Activated naive CD8-positive, alpha-beta T cell treated with anti-CD3 and anti-CD28 coated beads, Interleukin-2, amount 50 U/mL, for 24 hours (primary cell): ENCODE measurements at regions not wholly inside any gene's neighbourhood (a gene's known extent, or its start where the extent isn't known, plus 50 kb on each side); places are given as distances from the start of the nearest gene placed in this dataset.

Experiments used
- ATAC-seq: fragments of 150-1000 bp; cut with Tn5 transposase; one replicate; pipeline ENCODE4 v1.10.0; 2021
- DNase-seq: peaks from one replicate; pipeline ENCODE4 v3.0.0; 2021
- H3K27ac Mint-ChIP-seq: one replicate; pipeline ENCODE4 v1.8.0; 2021; ENCODE audit warnings: mild to moderate bottlenecking, mixed read lengths
- H3K27me3 Mint-ChIP-seq: one replicate; pipeline ENCODE4 v1.8.0; 2021; ENCODE audit warnings: mixed read lengths
- H3K36me3 Mint-ChIP-seq: one replicate; pipeline ENCODE4 v1.8.0; 2021; ENCODE audit warnings: low read depth, mixed read lengths
- H3K4me1 Mint-ChIP-seq: one replicate; pipeline ENCODE4 v1.8.0; 2021; ENCODE audit warnings: mixed read lengths
- H3K4me3 Mint-ChIP-seq: one replicate; pipeline ENCODE4 v1.8.0; 2021; ENCODE audit warnings: mild to moderate bottlenecking, moderate library complexity, mixed read lengths
- H3K9me3 Mint-ChIP-seq: one replicate; pipeline ENCODE4 v1.8.0; 2021; ENCODE audit warnings: mixed read lengths

DNA sequence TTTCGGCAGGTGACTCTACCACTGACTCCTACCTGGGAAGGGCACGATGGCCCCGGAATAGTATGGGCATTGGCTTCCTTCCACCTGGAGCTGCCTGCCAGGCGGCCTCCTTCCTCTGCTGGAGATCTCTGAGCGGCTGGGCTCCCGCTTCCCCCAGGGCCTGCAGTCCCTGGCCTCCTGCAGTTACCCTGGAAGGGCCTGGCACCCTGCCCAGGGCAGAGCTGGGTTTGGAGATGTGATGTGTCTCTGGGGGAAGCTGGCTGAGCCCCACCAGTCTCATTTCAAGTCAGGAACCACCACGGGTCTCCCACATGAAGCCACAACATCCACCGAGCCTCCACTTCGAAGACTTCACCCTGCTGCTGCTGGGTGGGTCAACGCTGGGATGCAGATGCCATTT lies 97.9 kb downstream of the IRF8 start:
- no peaks in the 10 kb centered on the region for H3K27me3 Mint-ChIP-seq
- H3K4me1 Mint-ChIP-seq, result peaks cover 67% of the 10 kb centered on the region
- ATAC-seq (peak; percentile 23), DNase-seq (no peak)
- H3K27ac Mint-ChIP-seq, result peak overlapping the region; percentile 88
- H3K4me3 Mint-ChIP-seq, result no peak overlapping the region
- H3K9me3 Mint-ChIP-seq, result no peaks in the 10 kb centered on the region
- no peaks in the 10 kb centered on the region for H3K36me3 Mint-ChIP-seq

DNA sequence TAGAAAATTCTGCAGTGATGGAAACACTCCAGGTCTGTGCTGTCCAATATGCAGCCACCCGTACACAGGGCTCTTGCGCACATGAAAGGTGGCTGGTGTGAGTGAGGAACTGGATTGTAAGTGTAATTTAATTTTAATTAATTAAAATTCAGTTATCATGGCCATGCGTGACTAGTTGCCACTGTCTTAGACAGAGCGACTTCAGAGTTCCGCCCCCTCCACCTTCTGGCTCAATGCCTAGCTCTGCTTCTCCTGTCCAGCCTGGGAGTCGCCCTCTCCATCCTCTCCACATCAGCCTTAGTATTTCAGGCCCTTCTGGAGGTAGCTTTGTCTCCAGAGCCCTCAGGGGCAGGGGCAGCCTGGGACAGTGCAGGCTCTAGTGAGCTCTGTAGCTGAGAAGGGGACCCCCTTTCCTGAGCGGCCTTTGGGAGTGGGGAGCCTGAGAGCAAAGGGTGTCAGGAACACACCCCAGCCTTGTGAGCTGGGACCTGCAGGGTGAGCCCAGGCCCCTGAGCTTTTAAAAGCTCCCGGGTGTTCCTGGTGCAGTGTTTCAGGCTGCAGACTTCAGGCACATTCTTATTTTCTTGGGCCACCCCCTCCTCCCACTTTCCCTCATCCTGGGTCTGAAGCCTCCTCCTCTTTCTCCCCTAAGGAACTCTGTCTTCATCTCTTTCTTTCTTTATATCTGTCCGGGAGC lies 99.4 kb downstream of the IRF8 start:
- Mint-ChIP-seq H3K27ac (peak overlapping the region; percentile 87), H3K36me3 (no peaks in the 10 kb centered on the region)
- no peak for ATAC-seq

GRCh38 chr16:85998868-85999729 lies 100.1 kb downstream of the IRF8 start:
- no peaks in the 10 kb centered on the region for H3K27me3 Mint-ChIP-seq
- DNase-seq (no peak), ATAC-seq (peak; percentile 75)
- no peaks in the 10 kb centered on the region for H3K36me3 Mint-ChIP-seq
- H3K4me3 Mint-ChIP-seq, result peak overlapping the region; percentile 56
- H3K4me1 Mint-ChIP-seq, result peaks cover 55% of the 10 kb centered on the region
- peak overlapping the region; percentile 87 for H3K27ac Mint-ChIP-seq
- H3K9me3 Mint-ChIP-seq, result no peaks in the 10 kb centered on the region

More for the DNA sequence above, 99.4 kb downstream of the IRF8 start:
- DNase-seq, result no peak
- H3K27me3 Mint-ChIP-seq, result no peaks in the 10 kb centered on the region
- no peaks in the 10 kb centered on the region for H3K9me3 Mint-ChIP-seq
- H3K4me1 Mint-ChIP-seq, result peaks cover 56% of the 10 kb centered on the region
- peak overlapping the region; percentile 56 for H3K4me3 Mint-ChIP-seq

GRCh38 chr16:85999778-86000177 lies 100.8 kb downstream of the IRF8 start:
- Mint-ChIP-seq H3K27ac (no peak overlapping the region), H3K36me3 (no peaks in the 10 kb centered on the region), H3K27me3 (no peaks in the 10 kb centered on the region), H3K9me3 (no peaks in the 10 kb centered on the region), H3K4me1 (peaks cover 51% of the 10 kb centered on the region), H3K4me3 (no peak overlapping the region)
- DNase-seq (no peak), ATAC-seq (no peak)

DNA sequence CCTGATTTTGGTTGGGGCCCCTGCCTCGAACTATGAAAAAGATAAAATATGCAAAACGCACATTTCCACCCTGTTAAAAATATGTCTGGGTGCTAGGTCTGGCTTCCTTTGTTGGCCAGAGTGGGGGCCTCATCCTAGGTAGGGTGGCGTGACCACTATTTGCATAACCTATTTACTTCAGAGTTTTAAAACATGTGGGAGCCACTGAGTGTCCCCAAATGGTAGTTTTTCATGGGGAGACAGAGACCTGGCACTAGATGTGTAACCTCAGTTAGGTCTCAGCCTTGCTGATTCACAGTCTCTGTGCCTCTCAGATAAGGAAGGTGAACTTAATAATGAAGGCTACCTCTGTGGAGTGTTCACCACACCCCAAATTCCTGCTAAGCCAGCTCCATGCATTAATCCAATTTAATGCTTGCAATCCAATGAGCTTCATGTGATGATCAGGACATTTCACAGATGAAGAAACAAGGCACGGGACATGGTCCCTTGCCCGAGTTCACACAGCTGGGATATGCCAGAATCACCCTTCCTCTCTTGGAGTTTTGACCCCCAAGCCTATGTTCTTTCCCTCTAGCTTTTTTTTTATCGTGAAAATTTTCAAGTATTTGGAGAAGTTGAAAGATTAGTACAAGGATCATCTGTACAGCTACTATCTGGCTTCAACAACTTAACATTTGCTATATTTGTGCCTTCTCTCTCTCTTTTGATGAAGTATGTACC lies 103.4 kb downstream of the IRF8 start:
- Mint-ChIP-seq H3K27me3 (peaks cover 4% of the 10 kb centered on the region), H3K4me3 (no peak overlapping the region)

DNA sequence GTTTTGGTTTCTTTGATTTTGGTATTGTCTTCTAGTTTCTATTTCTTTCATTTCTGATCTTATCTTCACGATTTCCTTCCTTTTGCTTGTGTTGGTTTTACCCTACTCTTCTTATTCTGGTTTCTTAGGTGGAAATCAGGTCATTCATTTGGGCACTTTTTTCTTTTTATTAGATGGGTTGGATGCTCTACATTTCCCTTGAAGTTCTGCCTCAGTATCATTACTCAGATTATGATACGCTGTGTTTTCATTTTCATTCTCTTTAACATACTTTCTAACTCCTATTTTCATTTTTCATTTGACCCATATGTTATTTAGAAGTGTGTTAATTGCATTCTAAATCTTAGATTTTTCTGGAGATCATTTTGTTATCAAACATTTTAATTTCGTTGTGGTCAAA lies 108.6 kb downstream of the IRF8 start:
- DNase-seq, result no peak
- H3K27me3 Mint-ChIP-seq, result peaks cover 4% of the 10 kb centered on the region
- H3K36me3 Mint-ChIP-seq, result no peaks in the 10 kb centered on the region
- no peaks in the 10 kb centered on the region for H3K9me3 Mint-ChIP-seq
- peak overlapping the region; percentile 0 for H3K4me3 Mint-ChIP-seq
- peaks cover 39% of the 10 kb centered on the region for H3K4me1 Mint-ChIP-seq
- H3K27ac Mint-ChIP-seq, result peak overlapping the region; percentile 3
- no peak for ATAC-seq

More for the DNA sequence above, 103.4 kb downstream of the IRF8 start:
- H3K36me3 Mint-ChIP-seq, result no peaks in the 10 kb centered on the region
- H3K4me1 Mint-ChIP-seq, result peaks cover 37% of the 10 kb centered on the region
- H3K27ac Mint-ChIP-seq, result no peak overlapping the region
- no peaks in the 10 kb centered on the region for H3K9me3 Mint-ChIP-seq
- DNase-seq, result no peak
- no peak for ATAC-seq

DNA sequence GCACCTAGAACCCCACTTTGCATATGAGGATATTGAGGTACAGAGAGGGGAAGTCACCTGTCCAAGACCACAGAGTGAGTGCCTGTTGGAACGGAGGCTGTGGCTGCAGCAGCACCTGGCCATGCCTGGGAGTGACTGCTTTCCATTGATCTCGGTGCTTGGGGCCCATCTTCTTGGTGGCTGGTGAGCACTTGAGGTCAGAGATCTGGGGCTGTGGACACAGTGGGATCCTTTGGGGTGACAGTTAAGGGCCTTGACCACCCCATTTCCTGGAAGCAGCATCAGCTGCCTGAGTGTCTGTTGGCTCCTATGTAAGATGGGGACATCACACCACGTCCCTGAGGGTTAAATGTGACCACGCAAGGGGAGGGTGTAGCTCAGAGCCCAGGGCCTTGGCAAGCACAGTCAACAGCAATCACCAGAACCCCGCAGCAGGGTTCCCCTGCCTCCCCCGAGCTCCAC lies 111.7 kb downstream of the IRF8 start:
- Mint-ChIP-seq H3K27ac (no peak overlapping the region), H3K4me3 (no peak overlapping the region), H3K9me3 (peaks cover 6% of the 10 kb centered on the region), H3K36me3 (peaks cover 4% of the 10 kb centered on the region), H3K4me1 (peaks cover 49% of the 10 kb centered on the region), H3K27me3 (peaks cover 11% of the 10 kb centered on the region)
- DNase-seq, result no peak
- no peak for ATAC-seq

- ATAC-seq (no peak), DNase-seq (no peak)
- H3K27me3 Mint-ChIP-seq, result peaks cover 7% of the 10 kb centered on the region
- H3K36me3 Mint-ChIP-seq, result peaks cover 4% of the 10 kb centered on the region
- H3K9me3 Mint-ChIP-seq, result peaks cover 6% of the 10 kb centered on the region
- no peak overlapping the region for H3K4me3 Mint-ChIP-seq
- H3K4me1 Mint-ChIP-seq, result peaks cover 53% of the 10 kb centered on the region
- H3K27ac Mint-ChIP-seq, result no peak overlapping the region
These were observed 112.6 kb downstream of the IRF8 start for GRCh38 chr16:86011532-86011931.

DNA sequence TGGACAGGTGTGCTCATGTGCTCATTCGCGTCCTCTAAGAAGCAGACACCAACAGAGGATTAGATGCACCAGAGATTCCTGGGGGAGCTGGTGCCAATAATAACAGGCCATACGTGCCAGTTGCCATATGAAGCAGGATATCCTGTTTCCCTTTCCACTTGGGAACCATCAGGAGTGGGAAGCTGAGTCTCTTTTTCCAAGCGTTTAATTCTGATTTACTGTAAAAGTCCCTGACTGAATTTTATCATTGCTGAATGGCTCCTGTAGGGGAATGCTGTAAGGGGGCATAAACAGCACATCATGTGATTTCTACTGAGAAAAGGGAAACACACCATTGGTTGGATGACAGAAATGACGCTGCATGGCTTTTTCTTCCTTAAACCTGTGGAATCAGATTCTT lies 113.3 kb downstream of the IRF8 start:
- H3K9me3 Mint-ChIP-seq, result peaks cover 6% of the 10 kb centered on the region
- H3K4me1 Mint-ChIP-seq, result peaks cover 51% of the 10 kb centered on the region
- H3K27ac Mint-ChIP-seq, result no peak overlapping the region

DNA sequence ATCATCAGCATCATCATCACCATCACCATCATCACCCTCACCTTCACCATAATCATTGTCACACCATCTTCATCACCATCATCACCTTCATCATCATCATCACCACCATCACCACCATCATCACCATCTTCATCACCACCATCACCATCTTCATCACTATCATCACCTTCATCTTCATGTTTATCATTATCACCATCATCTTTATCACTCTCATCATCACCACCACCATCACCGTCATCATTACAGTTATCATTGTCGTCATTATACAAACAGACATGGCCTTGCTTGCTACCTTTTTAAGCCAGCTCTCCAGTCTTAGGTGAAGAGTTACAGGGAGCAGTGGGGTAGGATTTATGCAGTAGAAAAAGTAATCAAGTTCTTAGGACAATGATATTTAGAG lies 114.9 kb downstream of the IRF8 start:
- Mint-ChIP-seq H3K9me3 (peaks cover 6% of the 10 kb centered on the region), H3K4me1 (peaks cover 43% of the 10 kb centered on the region)
- no peak for ATAC-seq

More for the DNA sequence above, 113.3 kb downstream of the IRF8 start:
- no peak for DNase-seq
- Mint-ChIP-seq H3K36me3 (peaks cover 4% of the 10 kb centered on the region), H3K27me3 (peaks cover 7% of the 10 kb centered on the region), H3K4me3 (no peak overlapping the region)
- ATAC-seq, result no peak

GRCh38 chr16:86015606-86016005 lies 116.6 kb downstream of the IRF8 start:
- Mint-ChIP-seq H3K9me3 (peaks cover 19% of the 10 kb centered on the region), H3K27ac (no peak overlapping the region), H3K27me3 (peaks cover 34% of the 10 kb centered on the region), H3K4me3 (no peak overlapping the region), H3K36me3 (peaks cover 10% of the 10 kb centered on the region), H3K4me1 (peaks cover 38% of the 10 kb centered on the region)
- DNase-seq (no peak), ATAC-seq (no peak)

More for the DNA sequence above, 114.9 kb downstream of the IRF8 start:
- Mint-ChIP-seq H3K4me3 (no peak overlapping the region), H3K27ac (peak overlapping the region; percentile 7), H3K36me3 (peaks cover 4% of the 10 kb centered on the region), H3K27me3 (peaks cover 21% of the 10 kb centered on the region)
- no peak for DNase-seq

DNA sequence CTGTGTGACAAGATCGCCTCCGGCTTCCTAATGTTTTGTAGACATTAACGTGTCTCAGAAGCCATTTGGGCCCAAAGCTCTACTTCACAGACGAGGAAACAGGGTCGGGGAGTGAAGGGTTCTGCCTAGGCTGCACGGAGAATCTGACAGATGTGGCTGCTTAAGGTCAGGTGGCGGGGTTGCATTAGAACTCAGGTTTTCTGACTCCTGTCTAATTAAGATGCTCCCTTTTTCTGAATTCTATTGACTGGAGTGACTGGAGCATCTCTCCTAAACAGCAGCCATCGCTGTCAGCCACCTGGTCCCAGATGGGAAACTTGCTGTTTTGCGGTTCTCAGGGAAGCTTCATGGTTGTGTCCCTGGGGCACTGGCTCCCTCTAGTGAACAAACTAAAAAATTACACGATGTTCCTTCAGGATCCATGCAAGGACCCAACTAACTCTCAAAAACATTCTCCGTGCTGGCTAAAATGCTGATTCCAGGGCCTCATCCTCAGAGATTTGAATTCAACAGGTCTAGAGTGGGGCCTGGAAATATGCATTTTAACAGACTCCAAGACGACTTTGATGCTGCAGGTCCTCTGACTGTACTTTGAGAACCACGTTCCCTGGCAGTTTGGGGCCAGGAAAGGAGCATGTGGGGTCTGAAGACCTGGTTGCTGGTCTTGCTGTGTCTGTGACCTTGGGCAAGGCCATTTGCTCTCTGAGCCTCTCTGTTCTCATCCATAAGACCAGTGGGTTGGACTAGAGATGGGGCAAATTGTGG lies 117.4 kb downstream of the IRF8 start:
- DNase-seq (peak; percentile 53), ATAC-seq (peak; percentile 55)
- peaks cover 19% of the 10 kb centered on the region for H3K9me3 Mint-ChIP-seq
- H3K27me3 Mint-ChIP-seq, result peaks cover 38% of the 10 kb centered on the region
- H3K4me3 Mint-ChIP-seq, result no peak overlapping the region
- H3K36me3 Mint-ChIP-seq, result peaks cover 12% of the 10 kb centered on the region
- H3K4me1 Mint-ChIP-seq, result peaks cover 38% of the 10 kb centered on the region
- H3K27ac Mint-ChIP-seq, result no peak overlapping the region

DNA sequence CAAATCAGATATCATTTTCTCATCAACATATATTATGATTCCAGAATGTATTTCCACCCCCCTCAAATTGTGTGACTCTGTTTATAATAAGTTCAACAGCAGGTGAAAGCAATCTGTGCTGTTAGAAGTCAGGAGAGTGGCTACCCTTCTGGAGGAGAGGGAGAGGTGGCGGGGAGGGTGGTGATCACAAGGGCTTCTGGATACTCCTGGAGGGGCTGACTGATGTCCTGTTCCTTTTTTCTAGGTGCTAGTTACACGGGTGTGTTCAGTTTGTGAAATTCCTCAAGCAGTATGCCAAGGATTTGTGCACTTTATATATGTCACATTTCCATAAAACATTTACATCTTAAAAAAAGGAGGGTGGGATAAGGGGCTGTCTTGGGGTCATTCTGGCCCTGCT lies 119.1 kb downstream of the IRF8 start:
- Mint-ChIP-seq H3K4me1 (peaks cover 33% of the 10 kb centered on the region), H3K36me3 (peaks cover 12% of the 10 kb centered on the region)
- no peak for ATAC-seq

GRCh38 chr16:86018487-86018886 lies 119.5 kb downstream of the IRF8 start:
- no peak overlapping the region for H3K27ac Mint-ChIP-seq

More for the DNA sequence above, 119.1 kb downstream of the IRF8 start:
- no peak overlapping the region for H3K4me3 Mint-ChIP-seq
- peaks cover 38% of the 10 kb centered on the region for H3K27me3 Mint-ChIP-seq
- DNase-seq, result no peak
- H3K27ac Mint-ChIP-seq, result no peak overlapping the region
- peaks cover 19% of the 10 kb centered on the region for H3K9me3 Mint-ChIP-seq

More at GRCh38 chr16:86018487-86018886, 119.5 kb downstream of the IRF8 start:
- peaks cover 21% of the 10 kb centered on the region for H3K9me3 Mint-ChIP-seq
- peaks cover 12% of the 10 kb centered on the region for H3K36me3 Mint-ChIP-seq
- ATAC-seq (no peak), DNase-seq (no peak)
- peaks cover 33% of the 10 kb centered on the region for H3K4me1 Mint-ChIP-seq
- H3K4me3 Mint-ChIP-seq, result no peak overlapping the region
- peaks cover 38% of the 10 kb centered on the region for H3K27me3 Mint-ChIP-seq
